Colonic mucosa (tissue), 4 donors: ENCODE measurements at regions not wholly inside any gene's neighbourhood (a gene's known extent, or its start where the extent isn't known, plus 50 kb on each side); places are given as distances from the start of the nearest gene placed in this dataset.

Source experiments
- DNase-seq: peaks from one replicate; pipeline ENCODE4 v3.0.0-alpha.2; 2020
- H3K27ac ChIP-seq: fragments of 200-600 bp; one replicate; pipeline ENCODE4 v1.8.0; 2021
- H3K27me3 ChIP-seq: fragments of 200-600 bp; one replicate; pipeline ENCODE4 v1.8.0; 2021
- H3K36me3 ChIP-seq: fragments of 200-600 bp; one replicate; pipeline ENCODE4 v1.8.0; 2021
- H3K4me1 ChIP-seq: fragments of 200-600 bp; one replicate; pipeline ENCODE4 v1.8.0; 2021; ENCODE audit warnings: mild to moderate bottlenecking
- H3K4me3 ChIP-seq: fragments of 200-600 bp; one replicate; pipeline ENCODE4 v1.8.0; 2021
- H3K9ac ChIP-seq, 2 donors: one replicate each; pipeline ENCODE4 v1.7.0; 2013; ENCODE audit warnings: control low read depth in 2 of 2, low read depth in 2 of 2, low read length in 2 of 2
- H3K9me3 ChIP-seq: fragments of 200-600 bp; one replicate; pipeline ENCODE4 v1.8.0; 2021
- intact Hi-C: fragments of 100-400 bp; cut with DNase I; formaldehyde crosslinking; loops from one replicate; pipeline ENCODE4 v1.14.1; 2022
- TF ChIP-seq, protein P1 (sequence below): fragments of 200-600 bp; IDR thresholded peaks from one replicate; pipeline ENCODE4 v1.8.0; 2022; ENCODE audit warnings: antibody characterized with exemption, mild to moderate bottlenecking
- donor health status: healthy.
- donor health status: DM: no; HTN: no; CAD: no.
- donor health status: DM: no; HTN: no; CAD: no.

DNA sequence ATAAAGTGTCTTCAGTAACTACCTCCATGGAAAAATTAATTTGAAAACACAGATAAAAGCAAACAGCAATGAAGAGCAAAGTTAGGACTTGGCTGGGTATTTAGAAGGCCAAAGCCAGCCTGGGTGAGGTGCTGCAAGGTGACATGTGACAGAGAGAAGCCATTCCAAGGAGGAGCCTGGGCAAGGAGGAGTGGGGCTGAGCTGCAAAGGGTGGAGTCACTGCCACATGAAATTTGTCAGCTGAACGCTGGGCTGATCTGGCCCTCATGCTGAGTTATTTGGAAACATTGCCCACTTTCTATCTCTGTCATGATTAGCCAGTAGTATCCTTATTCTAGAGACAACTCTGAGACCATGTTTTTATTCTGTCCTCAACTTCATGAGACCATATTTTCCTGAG is 76.3 kb downstream of the PERP start:
- Histone ChIP-seq H3K36me3 (no peaks in the 10 kb centered on the region), H3K4me3 (no peak overlapping the region), H3K27me3 (no peaks in the 10 kb centered on the region), H3K4me1 (no peaks in the 10 kb centered on the region), H3K27ac (no peak overlapping the region), H3K9me3 (no peaks in the 10 kb centered on the region), H3K9ac (no peak overlapping the region)
- TF ChIP-seq, protein P1, sequence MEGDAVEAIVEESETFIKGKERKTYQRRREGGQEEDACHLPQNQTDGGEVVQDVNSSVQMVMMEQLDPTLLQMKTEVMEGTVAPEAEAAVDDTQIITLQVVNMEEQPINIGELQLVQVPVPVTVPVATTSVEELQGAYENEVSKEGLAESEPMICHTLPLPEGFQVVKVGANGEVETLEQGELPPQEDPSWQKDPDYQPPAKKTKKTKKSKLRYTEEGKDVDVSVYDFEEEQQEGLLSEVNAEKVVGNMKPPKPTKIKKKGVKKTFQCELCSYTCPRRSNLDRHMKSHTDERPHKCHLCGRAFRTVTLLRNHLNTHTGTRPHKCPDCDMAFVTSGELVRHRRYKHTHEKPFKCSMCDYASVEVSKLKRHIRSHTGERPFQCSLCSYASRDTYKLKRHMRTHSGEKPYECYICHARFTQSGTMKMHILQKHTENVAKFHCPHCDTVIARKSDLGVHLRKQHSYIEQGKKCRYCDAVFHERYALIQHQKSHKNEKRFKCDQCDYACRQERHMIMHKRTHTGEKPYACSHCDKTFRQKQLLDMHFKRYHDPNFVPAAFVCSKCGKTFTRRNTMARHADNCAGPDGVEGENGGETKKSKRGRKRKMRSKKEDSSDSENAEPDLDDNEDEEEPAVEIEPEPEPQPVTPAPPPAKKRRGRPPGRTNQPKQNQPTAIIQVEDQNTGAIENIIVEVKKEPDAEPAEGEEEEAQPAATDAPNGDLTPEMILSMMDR, result no peak
- DNase-seq, result no peak
- intact Hi-C loops, result no loop called here

DNA sequence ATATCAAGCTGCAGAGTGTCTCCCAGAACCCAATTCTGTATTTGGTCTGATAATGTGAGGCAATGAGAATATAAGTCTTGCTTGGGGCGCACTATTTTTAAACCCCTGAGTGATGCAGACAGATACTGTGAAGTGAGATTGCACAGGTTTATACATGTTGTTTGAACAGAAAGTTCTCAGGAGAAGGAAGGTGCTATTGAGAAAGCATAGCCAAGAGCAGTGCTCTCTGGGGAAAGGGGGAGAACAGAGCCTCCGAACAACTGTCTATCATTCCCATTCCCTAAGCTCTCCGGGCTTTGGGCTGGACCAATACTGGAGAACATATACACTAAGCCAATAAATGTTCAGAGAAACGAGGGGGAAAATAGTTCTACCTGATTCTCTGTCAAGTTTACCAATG is 75.8 kb downstream of the PERP start:
- Histone ChIP-seq H3K27ac (no peak overlapping the region), H3K4me1 (no peaks in the 10 kb centered on the region), H3K9me3 (no peaks in the 10 kb centered on the region), H3K9ac (no peak overlapping the region), H3K4me3 (no peak overlapping the region), H3K27me3 (no peaks in the 10 kb centered on the region), H3K36me3 (no peaks in the 10 kb centered on the region)
- intact Hi-C loops, result no loop called here
- TF ChIP-seq, protein P1, result no peak
- DNase-seq, result no peak

DNA sequence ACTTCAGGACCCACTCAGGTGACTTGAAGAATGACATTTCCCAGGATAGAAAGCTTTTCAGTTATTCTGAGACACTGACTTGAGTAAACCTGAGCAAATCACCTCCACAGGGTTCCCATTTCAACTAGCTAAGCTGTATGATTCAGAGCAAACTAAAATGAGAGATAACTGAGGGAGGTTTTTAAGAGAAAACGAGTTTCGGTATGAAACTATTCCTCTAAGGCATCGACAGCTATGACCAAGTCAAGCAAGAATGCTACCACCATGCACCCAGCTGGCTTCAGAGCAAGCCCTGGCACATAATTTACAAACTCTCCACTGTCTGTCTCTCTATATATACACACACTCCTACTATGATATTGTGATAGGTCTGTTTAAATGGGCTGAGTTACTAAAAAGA is 75.4 kb downstream of the PERP start:
- H3K27ac ChIP-seq, result no peak overlapping the region
- no peak overlapping the region for H3K4me3 ChIP-seq
- intact Hi-C loops, result no loop called here
- TF ChIP-seq, protein P1, result no peak
- H3K4me1 ChIP-seq, result no peaks in the 10 kb centered on the region
- H3K36me3 ChIP-seq, result no peaks in the 10 kb centered on the region
- no peaks in the 10 kb centered on the region for H3K9me3 ChIP-seq
- H3K9ac ChIP-seq, result no peak overlapping the region
- H3K27me3 ChIP-seq, result no peaks in the 10 kb centered on the region
- DNase-seq, result no peak

DNA sequence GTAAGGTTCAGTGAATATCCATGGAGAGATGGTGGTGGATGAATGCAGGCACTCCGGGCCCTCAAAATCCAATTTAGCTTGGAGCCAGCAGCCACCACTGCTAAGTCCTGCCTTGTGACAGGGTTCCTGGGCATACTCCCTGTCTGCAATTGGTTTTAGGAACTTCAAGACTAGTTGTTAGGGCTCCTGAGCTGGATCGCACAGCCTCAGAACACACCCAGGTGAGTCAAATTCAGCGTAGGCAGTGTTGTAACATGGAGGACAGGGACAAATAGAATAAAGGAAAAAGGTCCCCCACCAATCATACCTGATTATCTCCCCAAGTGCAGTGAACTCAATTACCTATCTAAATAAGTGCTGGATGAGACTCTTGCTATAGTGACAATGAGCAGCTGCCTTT is 74.6 kb downstream of the PERP start:
- Histone ChIP-seq H3K27ac (no peak overlapping the region), H3K27me3 (no peaks in the 10 kb centered on the region), H3K9ac (no peak overlapping the region), H3K36me3 (no peaks in the 10 kb centered on the region), H3K9me3 (no peaks in the 10 kb centered on the region), H3K4me3 (no peak overlapping the region), H3K4me1 (no peaks in the 10 kb centered on the region)
- TF ChIP-seq, protein P1, result no peak
- DNase-seq, result no peak
- intact Hi-C loops, result no loop called here

DNA sequence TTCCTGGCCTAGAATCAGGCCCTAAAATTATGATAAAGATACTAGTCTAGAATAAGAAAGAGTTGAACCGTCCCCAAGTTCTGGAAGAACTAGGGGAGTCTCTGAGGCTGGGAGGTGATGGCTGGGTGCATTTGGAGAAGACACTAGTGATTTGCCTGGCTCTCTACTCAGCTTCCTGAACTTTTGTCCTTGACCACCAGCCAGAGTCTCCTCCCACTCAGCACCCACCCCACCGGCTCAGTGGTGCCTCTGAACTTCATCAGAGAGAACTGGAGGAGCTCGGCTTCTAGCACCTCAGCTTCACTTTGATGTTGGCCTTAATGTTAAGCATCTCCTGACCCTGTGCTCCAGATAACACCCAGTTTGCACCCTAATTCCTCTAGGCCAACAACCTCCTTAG is 73.0 kb downstream of the PERP start:
- no peak for DNase-seq
- TF ChIP-seq, protein P1, result no peak
- intact Hi-C loops, result no loop called here
- no peak overlapping the region for H3K9ac ChIP-seq
- no peaks in the 10 kb centered on the region for H3K4me1 ChIP-seq
- no peak overlapping the region for H3K27ac ChIP-seq
- H3K9me3 ChIP-seq, result no peaks in the 10 kb centered on the region
- no peaks in the 10 kb centered on the region for H3K36me3 ChIP-seq
- no peaks in the 10 kb centered on the region for H3K27me3 ChIP-seq
- no peak overlapping the region for H3K4me3 ChIP-seq

DNA sequence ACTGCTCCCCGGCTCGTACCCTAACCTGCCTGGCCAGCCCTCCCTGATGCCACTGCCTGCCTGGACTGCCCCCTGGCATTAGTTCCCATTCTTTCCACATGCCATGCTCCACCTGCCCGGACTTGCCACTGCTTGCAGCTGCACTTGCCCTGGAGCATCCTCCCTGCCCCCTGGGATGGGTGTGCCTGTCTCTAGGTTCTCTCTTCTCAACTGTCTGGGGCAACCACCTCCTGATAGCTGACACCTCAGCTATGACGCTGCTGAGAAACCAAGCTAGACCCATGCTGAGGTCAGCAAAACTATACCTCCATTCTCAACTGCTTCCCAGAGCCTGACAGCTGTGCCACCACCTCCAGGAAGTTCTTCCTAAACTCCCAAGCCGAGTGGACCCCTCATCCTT is 72.1 kb downstream of the PERP start:
- H3K4me1 ChIP-seq, result no peaks in the 10 kb centered on the region
- no peak overlapping the region for H3K4me3 ChIP-seq
- no peak overlapping the region for H3K9ac ChIP-seq
- no peak overlapping the region for H3K27ac ChIP-seq
- H3K27me3 ChIP-seq, result no peaks in the 10 kb centered on the region
- TF ChIP-seq, protein P1, result no peak
- no peak for DNase-seq
- intact Hi-C loops, result no loop called here
- H3K36me3 ChIP-seq, result no peaks in the 10 kb centered on the region
- H3K9me3 ChIP-seq, result no peaks in the 10 kb centered on the region
